Activated CD8-positive, alpha-beta T cell treated with anti-CD3 and anti-CD28 coated beads, Interleukin-2, amount 10 ng/mL, durations not matched to agents 7 days and 5 days (primary cell): ENCODE measurements at regions not wholly inside any gene's neighbourhood (a gene's known extent, or its start where the extent isn't known, plus 50 kb on each side); places are given as distances from the start of the nearest gene placed in this dataset.

Experiments used
- ATAC-seq: fragments of 150-1000 bp; cut with Tn5 transposase; one replicate; pipeline ENCODE4 v1.10.0; 2021; ENCODE audit warnings: moderate library complexity
- CTCF ChIA-PET: fragments of 350-600 bp; sonication (Branson Sonifier 250); formaldehyde crosslinking; loops from one replicate; lab custom pipeline; 2021; ENCODE audit warnings: antibody characterized with exemption; lab: Charles Lee
- POLR2A ChIA-PET: fragments of 350-600 bp; sonication (Branson Sonifier 250); formaldehyde crosslinking; loops from one replicate; lab custom pipeline; 2021; ENCODE audit warnings: antibody characterized with exemption; lab: Charles Lee
- DNase-seq: peaks from one replicate; pipeline ENCODE4 v3.0.0-alpha.2; 2020
- H3K27ac Mint-ChIP-seq: one replicate; pipeline ENCODE4 v1.8.0; 2021; ENCODE audit warnings: mild to moderate bottlenecking, mixed read lengths
- H3K27me3 Mint-ChIP-seq: one replicate; pipeline ENCODE4 v1.8.0; 2021; ENCODE audit warnings: low read depth, mixed read lengths
- H3K36me3 Mint-ChIP-seq: one replicate; pipeline ENCODE4 v1.8.0; 2021; ENCODE audit warnings: low read depth, mixed read lengths
- H3K4me1 Mint-ChIP-seq: one replicate; pipeline ENCODE4 v1.8.0; 2021; ENCODE audit warnings: low read depth, mixed read lengths
- H3K4me3 Mint-ChIP-seq: one replicate; pipeline ENCODE4 v1.8.0; 2021; ENCODE audit warnings: mild to moderate bottlenecking, mixed read lengths
- H3K9me3 Mint-ChIP-seq: one replicate; pipeline ENCODE4 v1.8.0; 2022; ENCODE audit warnings: mixed read lengths; ENCODE audit not compliant: insufficient read depth

GRCh38 chr12:94033101-94033500 lies 115.3 kb upstream of the PLXNC1 start:
- H3K27ac Mint-ChIP-seq = peak overlapping the region; percentile 68
- H3K27me3 Mint-ChIP-seq = no peaks in the 10 kb centered on the region
- peaks cover 33% of the 10 kb centered on the region for H3K4me1 Mint-ChIP-seq
- H3K4me3 Mint-ChIP-seq = no peak overlapping the region
- DNase-seq (peak; percentile 28), ATAC-seq (peak; percentile 75)
- peaks cover 5% of the 10 kb centered on the region for H3K9me3 Mint-ChIP-seq
- POLR2A ChIA-PET = interaction anchor here (0.6 kb wide), 1 partner anchor 510 kb away, joined by 8 read pairs; no protein-coding TSS in a partner anchor
- CTCF ChIA-PET = interaction anchor here (1.8 to 4.1 kb wide), 3 partner anchors 43 to 102 kb away, joined by 5 to 20 read pairs (median 6); no protein-coding TSS in a partner anchor
- peaks cover 11% of the 10 kb centered on the region for H3K36me3 Mint-ChIP-seq

GRCh38 chr12:94033784-94034183 lies 114.6 kb upstream of the PLXNC1 start:
- Mint-ChIP-seq H3K27ac (peak overlapping the region; percentile 68), H3K9me3 (peaks cover 5% of the 10 kb centered on the region), H3K4me1 (peaks cover 33% of the 10 kb centered on the region), H3K4me3 (no peak overlapping the region), H3K27me3 (no peaks in the 10 kb centered on the region), H3K36me3 (peaks cover 11% of the 10 kb centered on the region)
- ChIA-PET POLR2A (no interaction called here), CTCF (interaction anchor here (2.1 to 4.1 kb wide), 2 partner anchors 42 to 68 kb away, joined by 6 to 20 read pairs; no protein-coding TSS in a partner anchor)
- DNase-seq (no peak), ATAC-seq (no peak)

GRCh38 chr12:94037444-94037843 lies 110.9 kb upstream of the PLXNC1 start:
- Mint-ChIP-seq H3K4me3 (no peak overlapping the region), H3K27me3 (no peaks in the 10 kb centered on the region), H3K27ac (no peak overlapping the region), H3K9me3 (peaks cover 10% of the 10 kb centered on the region), H3K4me1 (peaks cover 13% of the 10 kb centered on the region), H3K36me3 (peaks cover 4% of the 10 kb centered on the region)
- no peak for DNase-seq
- ChIA-PET CTCF (interaction anchor here (0.6 kb wide), 1 partner anchor 195 kb away, joined by 3 read pairs; no protein-coding TSS in a partner anchor), POLR2A (no interaction called here)
- ATAC-seq = no peak

- CTCF ChIA-PET = no interaction called here
- POLR2A ChIA-PET = no interaction called here
Observed at GRCh38 chr12:94038605-94039004, 109.8 kb upstream of the PLXNC1 start.

GRCh38 chr12:94039199-94039840 lies 109.1 kb upstream of the PLXNC1 start:
- H3K4me3 Mint-ChIP-seq = no peak overlapping the region
- H3K9me3 Mint-ChIP-seq = peaks cover 8% of the 10 kb centered on the region
- no peaks in the 10 kb centered on the region for H3K4me1 Mint-ChIP-seq
- CTCF ChIA-PET = interaction anchor here (0.8 kb wide), 1 partner anchor 63 kb away, joined by 3 read pairs; no protein-coding TSS in a partner anchor
- H3K36me3 Mint-ChIP-seq = peaks cover 2% of the 10 kb centered on the region
- POLR2A ChIA-PET = no interaction called here
- no peak overlapping the region for H3K27ac Mint-ChIP-seq
- ATAC-seq (no peak), DNase-seq (no peak)
- no peaks in the 10 kb centered on the region for H3K27me3 Mint-ChIP-seq

More at GRCh38 chr12:94038605-94039004, 109.8 kb upstream of the PLXNC1 start:
- H3K4me1 Mint-ChIP-seq = peaks cover 1% of the 10 kb centered on the region
- H3K9me3 Mint-ChIP-seq = peaks cover 10% of the 10 kb centered on the region
- no peaks in the 10 kb centered on the region for H3K27me3 Mint-ChIP-seq
- no peak overlapping the region for H3K27ac Mint-ChIP-seq
- no peak for DNase-seq
- ATAC-seq = no peak
- H3K36me3 Mint-ChIP-seq = peaks cover 2% of the 10 kb centered on the region
- H3K4me3 Mint-ChIP-seq = no peak overlapping the region

GRCh38 chr12:94039914-94040313 lies 108.5 kb upstream of the PLXNC1 start:
- H3K4me3 Mint-ChIP-seq = no peak overlapping the region
- DNase-seq (no peak), ATAC-seq (no peak)
- no peaks in the 10 kb centered on the region for H3K27me3 Mint-ChIP-seq
- H3K36me3 Mint-ChIP-seq = no peaks in the 10 kb centered on the region
- H3K4me1 Mint-ChIP-seq = no peaks in the 10 kb centered on the region
- H3K9me3 Mint-ChIP-seq = peaks cover 5% of the 10 kb centered on the region
- CTCF ChIA-PET = interaction anchor here (0.8 to 1.4 kb wide), 2 partner anchors 62 to 63 kb away, joined by 3 to 4 read pairs; no protein-coding TSS in a partner anchor
- H3K27ac Mint-ChIP-seq = no peak overlapping the region
- POLR2A ChIA-PET = no interaction called here

GRCh38 chr12:94041850-94042249 lies 106.5 kb upstream of the PLXNC1 start:
- Mint-ChIP-seq H3K4me3 (no peak overlapping the region), H3K27ac (no peak overlapping the region), H3K4me1 (no peaks in the 10 kb centered on the region), H3K27me3 (peaks cover 2% of the 10 kb centered on the region), H3K36me3 (no peaks in the 10 kb centered on the region), H3K9me3 (peaks cover 5% of the 10 kb centered on the region)
- POLR2A ChIA-PET = no interaction called here
- ATAC-seq (no peak), DNase-seq (no peak)
- CTCF ChIA-PET = no interaction called here

- ChIA-PET POLR2A (no interaction called here), CTCF (no interaction called here)
- Mint-ChIP-seq H3K27me3 (peaks cover 2% of the 10 kb centered on the region), H3K9me3 (peaks cover 5% of the 10 kb centered on the region), H3K4me1 (no peaks in the 10 kb centered on the region), H3K36me3 (no peaks in the 10 kb centered on the region), H3K4me3 (no peak overlapping the region), H3K27ac (no peak overlapping the region)
- ATAC-seq (no peak), DNase-seq (no peak)
Observed at GRCh38 chr12:94042321-94042720, 106.1 kb upstream of the PLXNC1 start.

- DNase-seq (no peak), ATAC-seq (no peak)
- ChIA-PET CTCF (no interaction called here), POLR2A (no interaction called here)
- H3K4me3 Mint-ChIP-seq = no peak overlapping the region
- no peak overlapping the region for H3K27ac Mint-ChIP-seq
- H3K36me3 Mint-ChIP-seq = no peaks in the 10 kb centered on the region
- peaks cover 5% of the 10 kb centered on the region for H3K27me3 Mint-ChIP-seq
- H3K4me1 Mint-ChIP-seq = no peaks in the 10 kb centered on the region
- no peaks in the 10 kb centered on the region for H3K9me3 Mint-ChIP-seq
Observed at GRCh38 chr12:94046626-94047410, 101.6 kb upstream of the PLXNC1 start.

GRCh38 chr12:94047781-94048567 lies 100.4 kb upstream of the PLXNC1 start:
- Mint-ChIP-seq H3K27me3 (peaks cover 9% of the 10 kb centered on the region), H3K27ac (no peak overlapping the region), H3K36me3 (no peaks in the 10 kb centered on the region), H3K4me1 (no peaks in the 10 kb centered on the region), H3K9me3 (no peaks in the 10 kb centered on the region), H3K4me3 (no peak overlapping the region)
- DNase-seq (no peak), ATAC-seq (no peak)
- CTCF ChIA-PET = interaction anchor here (0.7 kb wide), 1 partner anchor 54 kb away, joined by 3 read pairs; no protein-coding TSS in a partner anchor
- POLR2A ChIA-PET = no interaction called here

- H3K4me1 Mint-ChIP-seq = no peaks in the 10 kb centered on the region
- H3K27me3 Mint-ChIP-seq = peaks cover 9% of the 10 kb centered on the region
- no peak for ATAC-seq
- ChIA-PET CTCF (interaction anchor here (0.7 kb wide), 1 partner anchor 53 kb away, joined by 3 read pairs; no protein-coding TSS in a partner anchor), POLR2A (no interaction called here)
- H3K27ac Mint-ChIP-seq = no peak overlapping the region
- no peak for DNase-seq
- H3K36me3 Mint-ChIP-seq = no peaks in the 10 kb centered on the region
- H3K9me3 Mint-ChIP-seq = no peaks in the 10 kb centered on the region
- no peak overlapping the region for H3K4me3 Mint-ChIP-seq
Observed at GRCh38 chr12:94048757-94049156, 99.6 kb upstream of the PLXNC1 start.
